NCI-H748 (cell line): ENCODE measurements at regions not wholly inside any gene's neighbourhood (a gene's known extent, or its start where the extent isn't known, plus 50 kb on each side); places are given as distances from the start of the nearest gene placed in this dataset.
A peak's percentile ranks its signal among the peaks of the same experiment; 100 is the strongest.

ENCODE experiments used
- DNase-seq: peaks from one replicate; lab custom pipeline; 2025; ENCODE audit not compliant: unreplicated experiment; lab: John Stamatoyannopoulos, UW

DNA sequence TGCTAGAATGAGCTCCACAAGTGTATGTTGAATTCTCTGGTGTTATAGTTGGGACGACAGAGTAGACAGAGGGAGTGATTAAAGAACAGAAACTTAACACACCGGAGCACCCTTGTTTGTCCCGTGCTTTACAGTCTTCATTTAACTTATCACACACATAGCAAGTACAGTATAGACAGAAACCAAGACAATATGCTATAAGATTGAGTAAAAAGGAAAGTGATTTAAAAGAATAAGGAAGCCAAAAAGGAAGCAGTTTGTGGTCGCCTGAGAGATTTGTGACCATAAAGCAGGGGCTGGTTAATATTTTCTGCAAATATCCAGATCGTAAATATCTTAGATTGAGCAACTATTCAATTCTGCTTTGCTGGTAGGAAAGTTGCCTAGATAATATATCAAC lies 1128.4 kb downstream of the TSN start:
- DNase-seq, result no peak

DNA sequence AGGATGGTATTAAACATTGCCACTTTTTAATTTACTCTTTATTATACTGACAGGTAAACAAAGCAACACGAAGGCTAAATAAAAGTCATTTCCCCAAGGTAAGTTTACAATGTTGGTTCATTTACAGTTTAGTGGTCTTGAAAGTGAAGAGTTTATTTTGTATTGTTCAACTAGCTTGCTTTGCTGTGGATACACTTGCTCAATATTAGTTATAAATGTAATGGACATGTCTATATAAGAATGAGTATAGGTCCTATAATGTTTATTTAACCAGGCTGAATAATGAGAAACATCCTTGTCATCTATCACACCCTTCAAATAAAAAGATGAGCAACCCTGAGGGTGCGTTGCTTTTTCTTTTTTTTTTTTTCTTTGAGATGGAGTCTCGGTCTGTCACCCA lies 1129.4 kb downstream of the TSN start:
- DNase-seq, result no peak

DNA sequence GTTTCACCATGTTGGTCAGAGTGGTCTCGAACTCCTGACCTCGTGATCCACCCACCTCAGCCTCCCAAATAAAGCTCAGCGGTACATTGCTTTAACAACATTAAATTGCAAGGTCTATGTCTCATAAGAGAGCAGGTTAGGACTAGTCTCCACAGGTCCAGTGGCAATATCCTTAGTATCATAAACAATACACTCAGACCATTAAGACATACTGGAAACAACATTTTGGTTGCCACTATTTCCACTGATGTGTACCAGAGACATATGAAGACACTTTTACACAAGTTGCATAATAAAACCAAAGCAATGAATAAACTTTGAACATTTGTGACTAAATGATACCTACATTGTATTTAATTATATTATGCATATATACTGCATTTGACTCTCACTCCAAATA lies 1130.0 kb downstream of the TSN start:
- no peak for DNase-seq

DNA sequence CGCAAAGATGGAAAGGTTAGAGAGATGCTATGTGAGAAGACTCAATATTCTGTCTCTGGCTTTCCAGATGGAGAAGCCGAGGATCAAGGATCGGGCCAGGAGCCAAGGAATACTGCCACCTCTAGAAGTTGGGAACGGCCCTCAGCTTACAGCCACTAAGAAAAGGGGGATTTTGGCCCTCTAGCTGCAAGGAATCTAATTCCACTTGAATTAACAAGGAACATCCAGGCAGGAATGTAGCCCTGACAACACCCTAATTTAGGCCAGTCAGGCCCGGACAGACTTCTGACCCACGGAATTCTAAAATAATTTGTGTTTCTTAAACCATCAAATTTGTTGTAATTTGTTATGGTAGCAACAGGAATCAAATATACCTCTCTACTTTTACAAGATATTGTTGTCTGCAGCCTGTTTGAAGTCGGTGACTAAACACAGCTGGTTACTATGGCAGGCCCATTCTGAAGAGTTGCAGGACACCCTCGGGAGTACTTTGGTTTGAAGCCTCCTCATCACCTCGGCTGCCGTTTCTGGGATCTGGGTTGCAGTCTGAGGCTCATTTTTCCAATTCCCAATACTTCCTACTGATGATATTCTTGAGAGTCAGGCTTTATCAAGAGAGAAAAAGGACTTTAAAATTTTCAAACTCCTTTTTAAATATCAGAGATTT lies 1131.2 kb downstream of the TSN start:
- no peak for DNase-seq

DNA sequence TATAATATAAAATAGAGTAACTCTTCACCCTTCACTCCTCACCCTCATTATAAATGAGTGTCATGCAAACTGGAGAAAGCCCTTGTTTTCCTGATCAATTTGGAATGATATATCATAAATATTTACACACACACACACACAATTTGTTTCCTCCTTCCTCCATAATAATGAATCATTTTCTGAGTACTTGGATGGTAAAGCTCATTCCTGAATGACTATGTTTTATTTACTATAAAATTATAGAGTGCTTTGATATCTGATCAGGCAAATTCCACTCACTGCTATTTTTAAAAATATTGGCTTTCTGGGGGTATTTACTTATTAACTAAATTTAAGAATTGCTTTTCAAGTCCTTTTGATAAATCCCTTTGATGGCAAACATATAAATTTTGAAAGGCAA lies 1125.5 kb upstream of the CNTNAP5 start:
- DNase-seq, result no peak

DNA sequence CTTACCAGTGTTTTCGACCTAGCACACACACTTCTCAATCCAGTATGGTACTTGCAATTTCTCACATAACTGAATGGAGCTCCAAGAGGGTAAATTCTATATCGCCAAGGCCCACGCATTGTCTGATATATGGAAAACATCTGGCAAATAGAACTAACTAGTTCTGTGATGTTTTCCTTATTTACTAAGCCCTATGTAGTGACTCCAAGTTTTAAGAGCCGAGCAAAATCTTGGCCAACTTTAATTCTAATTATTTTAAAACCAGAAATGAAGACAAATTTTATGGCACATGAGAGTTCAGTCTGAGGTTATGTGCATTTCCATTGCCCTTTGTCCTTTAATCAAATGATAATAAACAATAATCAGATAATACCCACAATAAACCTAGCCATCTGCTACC lies 1119.7 kb upstream of the CNTNAP5 start:
- DNase-seq, result no peak

DNA sequence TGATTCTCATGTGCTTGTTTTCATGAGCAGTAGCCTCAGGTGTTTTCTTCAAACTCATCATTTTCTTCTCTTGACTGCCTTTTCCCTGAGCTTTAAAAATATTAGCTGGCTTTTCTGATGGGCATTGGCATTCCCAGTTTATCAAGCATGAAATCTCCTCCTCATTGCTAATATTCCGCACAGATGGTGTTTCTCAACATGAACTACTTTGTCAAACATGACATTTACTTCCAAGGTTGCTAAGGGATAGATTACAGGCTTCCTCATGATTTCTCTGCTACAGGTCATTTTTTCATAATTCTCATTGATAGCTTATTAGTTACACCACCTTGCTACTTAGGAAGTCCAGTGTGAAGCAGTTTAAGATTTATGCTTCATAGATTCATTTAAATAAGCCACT lies 1116.9 kb upstream of the CNTNAP5 start:
- no peak for DNase-seq

DNA sequence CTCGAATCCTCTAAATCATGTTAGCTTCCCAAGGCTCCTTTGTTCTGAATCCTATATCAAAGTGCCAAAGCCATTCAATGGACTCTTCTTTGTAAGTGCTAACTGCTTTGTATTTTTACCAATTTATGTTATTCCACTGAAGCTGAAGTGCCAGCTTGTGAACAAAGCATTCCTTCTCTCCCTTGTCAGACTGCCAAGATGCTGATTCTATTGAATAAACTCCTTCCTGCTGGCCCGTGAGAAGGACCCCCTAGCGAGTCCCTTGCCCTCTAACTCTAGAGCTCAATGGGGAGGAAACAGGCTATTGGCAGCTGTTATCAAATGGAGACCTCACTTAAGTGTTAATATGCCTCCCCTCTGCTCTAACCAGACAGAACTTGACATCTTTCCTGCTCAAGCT lies 1097.9 kb upstream of the CNTNAP5 start:
- DNase-seq, result peak; percentile 22

DNA sequence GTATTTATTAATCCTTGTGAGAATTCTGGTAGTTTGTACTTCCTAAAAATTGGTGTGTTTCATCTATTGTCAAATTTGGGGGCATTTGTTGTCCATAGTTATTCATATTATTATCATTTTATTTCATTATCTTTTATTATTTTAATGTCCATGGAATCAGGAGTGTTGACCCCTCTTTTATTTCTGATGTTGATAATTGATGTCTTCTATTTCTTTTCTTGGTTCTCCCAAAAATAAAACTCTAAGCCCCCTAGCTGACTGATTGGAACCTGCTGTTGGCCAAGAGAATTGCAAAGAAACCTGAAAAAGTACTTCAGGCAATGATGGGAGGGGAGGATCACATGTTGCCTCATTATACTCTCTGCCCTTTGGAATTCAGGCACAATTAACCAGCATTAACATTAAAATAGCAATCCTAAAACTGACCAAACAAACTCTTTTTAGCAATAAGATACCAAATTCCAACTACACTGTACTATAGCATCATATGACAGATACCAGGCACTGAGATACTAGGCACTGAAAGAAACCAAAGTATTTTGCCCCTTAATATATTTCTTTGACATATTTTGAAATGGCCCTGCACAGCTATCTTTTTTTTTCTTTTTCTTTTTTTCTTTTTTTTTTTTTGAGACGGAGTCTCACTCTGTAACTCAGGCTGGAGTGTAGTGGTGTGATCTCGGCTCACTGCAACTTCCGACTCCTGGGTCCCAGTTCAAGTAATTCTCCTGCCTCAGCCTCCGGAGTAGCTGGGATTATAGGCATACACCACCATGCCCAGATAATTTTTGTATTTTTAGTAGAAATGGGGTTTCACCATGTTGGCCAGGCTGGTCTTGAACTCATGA lies 1097.2 kb upstream of the CNTNAP5 start:
- no peak for DNase-seq

DNA sequence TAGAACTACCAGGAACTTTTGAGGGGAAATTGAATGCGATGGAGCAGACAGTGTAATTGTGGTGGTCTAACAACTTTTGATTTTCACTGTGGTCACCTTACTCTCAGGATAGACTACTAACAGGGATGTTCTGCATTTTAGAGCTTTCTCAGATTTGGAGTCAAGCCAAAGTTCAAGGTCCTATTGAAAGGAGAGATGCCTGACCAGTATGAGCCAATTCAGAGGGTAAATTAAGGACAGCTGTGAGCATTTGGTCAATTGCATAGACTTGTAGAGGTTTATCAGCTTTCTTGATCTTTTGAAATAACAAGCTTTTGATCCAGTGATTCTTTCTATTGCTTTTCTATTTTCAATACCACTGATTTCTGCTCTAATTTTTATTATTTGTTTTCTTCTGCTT lies 1095.7 kb upstream of the CNTNAP5 start:
- no peak for DNase-seq

DNA sequence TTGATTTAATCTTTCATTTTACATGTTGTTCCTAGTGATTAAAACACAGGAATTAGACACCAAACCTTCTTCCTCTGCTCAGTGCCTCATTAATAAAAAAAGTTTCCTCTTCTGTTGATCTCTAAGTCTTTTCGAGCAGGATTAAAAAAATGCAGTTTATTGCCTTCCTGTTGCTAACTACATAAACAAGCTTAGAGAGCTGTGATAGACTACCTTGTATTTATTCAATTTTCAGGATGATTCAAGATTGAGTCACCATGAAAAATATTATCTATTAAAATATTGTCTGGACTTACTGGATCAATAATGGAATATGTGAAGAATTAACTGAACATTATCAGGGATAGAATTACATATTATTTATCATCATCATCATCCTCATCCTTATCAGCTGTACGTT lies 1089.6 kb upstream of the CNTNAP5 start:
- DNase-seq, result no peak

DNA sequence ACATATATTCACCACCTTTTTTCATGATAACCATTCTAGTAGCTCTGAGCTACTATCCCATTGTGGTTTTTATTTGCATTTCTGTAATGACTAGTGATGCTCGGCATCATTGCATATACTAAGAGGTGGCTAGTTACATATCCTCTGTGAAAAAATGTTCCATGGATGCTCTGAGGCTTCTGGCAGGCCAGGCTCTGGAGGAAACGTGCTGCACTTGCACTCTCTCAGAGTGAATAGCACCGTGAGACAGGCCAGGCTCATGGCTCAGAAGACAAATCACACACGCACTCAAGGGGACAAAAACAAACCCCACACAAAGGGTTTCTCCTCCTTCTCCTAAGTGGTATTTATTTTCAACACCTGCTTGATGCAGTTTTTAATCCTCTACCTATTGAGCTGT lies 1085.3 kb upstream of the CNTNAP5 start:
- DNase-seq, result peak; percentile 31

DNA sequence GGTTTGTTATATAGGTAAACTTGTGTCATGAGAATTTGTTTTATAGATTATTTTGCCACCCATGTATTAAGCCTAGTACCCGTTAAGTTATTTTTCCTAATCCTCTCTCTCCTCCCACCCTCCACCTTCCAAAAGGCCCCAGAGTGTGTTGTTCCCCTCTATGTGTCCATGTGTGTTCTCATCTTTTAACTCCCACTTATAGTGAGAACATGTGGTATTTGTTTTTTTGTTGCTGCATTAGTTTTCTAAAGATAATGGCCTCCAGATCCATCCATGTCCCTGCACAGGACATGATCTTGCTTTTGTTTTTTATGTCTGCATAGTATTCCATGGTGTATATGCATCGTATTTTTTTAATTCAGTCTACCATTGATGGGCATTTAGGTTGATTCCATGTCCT lies 1075.6 kb upstream of the CNTNAP5 start:
- no peak for DNase-seq

DNA sequence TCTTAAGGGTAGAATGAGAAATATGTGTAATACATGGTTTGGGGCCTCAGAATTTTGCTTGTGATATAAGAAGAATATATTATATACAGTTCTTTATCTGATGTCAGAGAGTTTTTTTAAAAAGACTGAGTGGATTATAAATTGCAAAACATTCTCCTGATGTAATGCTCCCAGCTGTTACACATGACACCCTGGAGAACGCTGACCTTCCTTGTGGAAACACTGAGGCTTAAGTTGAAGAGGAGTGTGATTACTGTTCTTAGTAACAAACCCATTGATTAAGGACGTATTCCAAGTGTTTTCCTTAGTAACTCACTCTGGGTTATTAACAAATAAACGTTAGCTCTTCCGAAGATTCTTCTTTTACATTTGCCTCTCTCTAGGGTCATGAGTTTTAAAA lies 1069.3 kb upstream of the CNTNAP5 start:
- no peak for DNase-seq

DNA sequence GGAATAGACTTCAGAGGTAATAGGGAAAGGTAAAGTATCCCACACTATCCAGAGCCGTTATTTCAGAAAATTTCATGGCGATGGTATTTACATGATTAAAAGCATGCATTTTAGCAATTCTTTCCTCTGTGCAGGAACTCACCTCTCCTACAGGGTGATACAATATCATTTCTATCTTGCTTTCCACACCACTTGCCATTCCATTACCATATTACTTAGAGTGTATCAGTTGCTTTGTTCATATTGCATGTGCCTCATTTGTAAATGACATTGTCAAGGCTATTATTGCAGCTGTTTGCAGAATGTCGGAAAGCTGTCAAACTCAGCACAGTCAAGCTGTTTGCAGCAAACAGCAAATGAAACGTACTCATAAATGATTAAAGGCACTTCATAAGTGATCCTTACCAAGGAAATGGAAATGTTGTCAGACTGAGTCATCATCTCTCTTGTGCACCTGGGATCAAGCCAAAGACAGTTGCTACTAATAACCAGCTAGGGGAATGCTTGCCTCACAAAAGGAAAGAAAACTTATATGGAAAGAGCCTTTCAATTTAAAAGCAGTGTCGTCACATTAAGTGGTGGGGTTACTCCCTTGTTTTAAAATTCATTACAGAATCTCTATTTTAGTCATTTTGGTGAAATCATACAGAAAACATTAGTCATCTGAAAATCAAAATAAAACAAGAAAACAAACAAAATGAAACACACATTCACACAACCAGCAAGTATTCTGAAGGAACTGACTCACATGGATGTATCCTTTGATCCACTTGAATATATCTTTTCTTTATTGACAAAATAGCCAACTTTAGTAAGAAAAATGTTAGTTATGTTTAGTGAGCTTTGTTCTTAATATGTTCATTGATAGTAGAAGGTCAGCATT lies 1064.1 kb upstream of the CNTNAP5 start:
- DNase-seq, result peak; percentile 80

DNA sequence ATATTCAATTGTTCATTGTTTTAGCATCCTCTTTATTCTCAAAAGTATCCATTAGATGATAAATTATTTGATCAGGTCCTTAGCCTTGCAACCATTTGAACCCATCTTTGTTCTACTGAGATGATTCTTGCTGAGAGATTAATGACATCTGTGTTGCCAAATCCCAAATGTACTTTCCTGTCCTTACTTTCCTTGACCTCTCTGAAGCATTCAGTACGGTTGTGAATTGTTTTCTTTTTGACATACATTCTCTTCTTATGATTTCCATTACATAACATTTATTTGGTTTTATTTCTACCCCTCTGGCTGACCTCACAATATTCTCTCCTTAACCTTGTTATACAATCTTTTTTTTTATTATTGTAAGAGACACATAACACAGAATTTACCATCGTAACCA lies 1058.6 kb upstream of the CNTNAP5 start:
- DNase-seq, result no peak

DNA sequence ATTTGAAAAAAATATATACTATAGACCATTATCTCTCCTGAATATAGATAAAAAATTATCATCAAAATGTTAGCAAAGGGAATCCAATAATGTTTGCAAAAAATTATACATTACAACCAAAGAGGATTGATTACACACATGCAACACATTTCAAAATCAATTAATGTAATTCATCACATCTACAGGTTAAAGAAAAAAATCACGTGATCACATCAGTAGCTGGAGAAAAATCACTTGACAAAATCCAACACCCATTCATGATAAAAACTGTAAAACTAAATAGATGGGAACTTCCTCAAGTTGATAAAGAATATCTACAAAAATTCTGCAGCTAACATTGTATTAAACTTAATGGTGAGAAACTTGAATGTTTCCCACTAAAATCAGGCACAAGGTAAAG lies 1047.5 kb upstream of the CNTNAP5 start:
- DNase-seq, result no peak

DNA sequence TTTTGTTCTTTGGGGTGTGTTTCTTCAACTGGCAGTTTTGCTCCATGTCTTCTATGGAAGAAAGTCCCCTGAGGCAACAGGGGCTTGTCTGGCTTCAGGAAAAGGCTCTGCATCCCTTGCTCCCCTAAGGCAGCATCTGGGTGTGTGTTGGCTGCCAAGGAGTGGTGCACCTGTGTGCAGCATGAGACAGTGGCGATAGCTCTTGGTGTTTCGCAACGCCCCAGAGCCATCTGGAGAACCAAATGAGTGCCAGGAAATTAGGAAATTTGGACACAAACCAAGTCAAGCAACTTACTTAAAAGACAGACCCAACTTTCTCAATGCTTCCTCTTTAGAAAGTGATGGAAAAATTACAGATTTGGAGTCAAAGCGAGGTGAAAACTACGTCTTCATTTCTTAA lies 1044.4 kb upstream of the CNTNAP5 start:
- DNase-seq, result no peak

DNA sequence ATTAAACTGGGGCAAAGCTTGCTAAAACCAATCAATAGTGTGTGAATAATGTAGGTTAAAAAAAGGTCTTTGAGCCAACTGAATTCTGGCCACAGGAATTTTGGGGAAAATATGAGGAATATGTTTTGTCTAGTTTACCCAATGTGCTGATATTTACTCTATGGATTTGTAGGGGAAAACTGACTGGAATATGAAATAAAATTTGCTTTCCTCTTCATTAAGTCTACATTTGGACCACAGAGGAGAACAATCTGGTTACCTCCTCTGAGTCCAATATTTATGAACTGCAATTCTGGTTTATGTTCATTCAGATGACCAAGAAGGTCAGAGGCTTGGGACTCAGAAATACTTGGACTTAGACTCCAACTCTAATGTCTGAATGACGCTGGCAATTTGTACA lies 1042.2 kb upstream of the CNTNAP5 start:
- DNase-seq, result no peak

DNA sequence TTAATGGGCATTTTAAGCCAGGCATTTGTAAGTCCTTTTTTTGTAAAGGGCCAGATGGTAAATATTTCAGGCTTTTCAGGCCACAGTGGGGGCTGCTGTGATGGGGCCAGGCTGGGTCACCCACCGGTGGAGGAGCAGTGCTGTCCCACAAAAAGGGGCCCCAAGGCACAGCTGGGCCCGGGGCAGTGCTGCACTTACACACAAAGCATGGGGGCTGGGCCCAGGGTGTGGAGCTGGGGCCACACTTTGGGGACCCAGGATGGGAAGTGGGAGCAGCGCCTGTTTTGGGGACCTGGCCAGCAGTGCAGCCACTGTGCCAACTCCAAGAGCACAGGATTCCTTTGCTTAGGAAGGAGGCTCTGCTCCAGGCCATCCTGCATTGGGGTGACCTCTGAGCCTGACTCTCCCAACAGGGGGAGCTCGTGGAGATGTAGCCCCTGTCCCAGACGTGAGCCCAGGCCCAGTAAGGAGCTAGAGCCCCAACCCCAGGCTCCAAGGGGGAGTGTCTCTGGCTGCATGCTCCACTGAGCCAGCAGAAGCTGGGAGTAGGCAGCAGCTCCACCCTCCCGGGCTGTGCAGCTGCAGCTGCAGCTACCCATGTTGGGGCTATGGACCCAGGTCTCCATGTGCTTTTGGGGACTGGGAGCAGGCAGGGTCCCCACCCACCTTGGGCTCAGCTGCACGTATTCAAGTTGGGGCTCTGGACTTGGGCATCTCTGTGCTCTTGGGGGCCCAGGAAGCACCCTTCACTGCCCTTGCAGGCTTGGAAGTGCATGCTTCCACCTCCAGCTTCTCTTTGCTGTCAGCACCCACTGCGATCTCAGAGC lies 1036.5 kb upstream of the CNTNAP5 start:
- DNase-seq, result no peak

DNA sequence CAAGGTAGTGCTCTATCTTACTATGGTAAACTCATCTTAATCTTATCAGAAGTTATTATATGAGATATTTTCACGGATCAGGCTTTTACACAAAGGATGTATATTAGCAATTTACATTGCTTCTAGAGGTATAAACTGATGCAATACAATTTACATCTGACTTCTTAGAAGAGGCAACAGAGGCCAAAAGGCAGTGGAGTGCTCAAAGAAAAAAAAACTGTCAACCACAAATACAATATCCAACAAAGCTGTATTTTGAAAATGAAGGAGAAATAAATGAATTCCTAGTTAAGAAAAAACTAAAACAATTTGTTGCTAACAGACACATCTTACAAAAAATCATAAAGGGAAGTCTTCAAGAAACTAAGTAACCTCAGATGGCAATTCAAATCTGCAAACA lies 1031.5 kb upstream of the CNTNAP5 start:
- no peak for DNase-seq
